ENCODE measurements at regions not wholly inside any gene's neighbourhood (a gene's known extent, or its start where the extent isn't known, plus 50 kb on each side); places are given as distances from the start of the nearest gene placed in this dataset.
"Not testable (repeated sequence)": the region's sequence is repeated elsewhere in the genome, so short reads cannot be mapped to it uniquely, and the experiment has no call there.

DNA sequence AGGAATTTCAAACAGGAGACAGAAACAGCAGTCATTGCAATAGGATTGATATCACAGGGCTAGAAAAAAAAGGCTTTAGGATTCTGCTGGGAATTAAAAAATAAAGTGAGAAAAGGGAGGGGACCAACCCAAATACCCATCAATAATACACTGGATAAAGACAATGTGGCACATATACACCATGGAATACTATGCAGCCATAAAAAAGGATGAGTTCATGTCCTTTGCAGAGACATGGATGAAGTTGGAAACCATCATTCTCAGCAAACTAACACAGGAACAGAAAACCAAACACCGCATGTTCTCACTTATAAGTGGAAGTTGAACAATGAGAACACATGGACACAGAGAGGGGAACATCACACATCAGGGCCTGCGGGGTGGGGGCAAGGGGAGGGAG is 86.9 kb upstream of the ODAD2 start:
- TF ChIP-seq, protein P1, sequence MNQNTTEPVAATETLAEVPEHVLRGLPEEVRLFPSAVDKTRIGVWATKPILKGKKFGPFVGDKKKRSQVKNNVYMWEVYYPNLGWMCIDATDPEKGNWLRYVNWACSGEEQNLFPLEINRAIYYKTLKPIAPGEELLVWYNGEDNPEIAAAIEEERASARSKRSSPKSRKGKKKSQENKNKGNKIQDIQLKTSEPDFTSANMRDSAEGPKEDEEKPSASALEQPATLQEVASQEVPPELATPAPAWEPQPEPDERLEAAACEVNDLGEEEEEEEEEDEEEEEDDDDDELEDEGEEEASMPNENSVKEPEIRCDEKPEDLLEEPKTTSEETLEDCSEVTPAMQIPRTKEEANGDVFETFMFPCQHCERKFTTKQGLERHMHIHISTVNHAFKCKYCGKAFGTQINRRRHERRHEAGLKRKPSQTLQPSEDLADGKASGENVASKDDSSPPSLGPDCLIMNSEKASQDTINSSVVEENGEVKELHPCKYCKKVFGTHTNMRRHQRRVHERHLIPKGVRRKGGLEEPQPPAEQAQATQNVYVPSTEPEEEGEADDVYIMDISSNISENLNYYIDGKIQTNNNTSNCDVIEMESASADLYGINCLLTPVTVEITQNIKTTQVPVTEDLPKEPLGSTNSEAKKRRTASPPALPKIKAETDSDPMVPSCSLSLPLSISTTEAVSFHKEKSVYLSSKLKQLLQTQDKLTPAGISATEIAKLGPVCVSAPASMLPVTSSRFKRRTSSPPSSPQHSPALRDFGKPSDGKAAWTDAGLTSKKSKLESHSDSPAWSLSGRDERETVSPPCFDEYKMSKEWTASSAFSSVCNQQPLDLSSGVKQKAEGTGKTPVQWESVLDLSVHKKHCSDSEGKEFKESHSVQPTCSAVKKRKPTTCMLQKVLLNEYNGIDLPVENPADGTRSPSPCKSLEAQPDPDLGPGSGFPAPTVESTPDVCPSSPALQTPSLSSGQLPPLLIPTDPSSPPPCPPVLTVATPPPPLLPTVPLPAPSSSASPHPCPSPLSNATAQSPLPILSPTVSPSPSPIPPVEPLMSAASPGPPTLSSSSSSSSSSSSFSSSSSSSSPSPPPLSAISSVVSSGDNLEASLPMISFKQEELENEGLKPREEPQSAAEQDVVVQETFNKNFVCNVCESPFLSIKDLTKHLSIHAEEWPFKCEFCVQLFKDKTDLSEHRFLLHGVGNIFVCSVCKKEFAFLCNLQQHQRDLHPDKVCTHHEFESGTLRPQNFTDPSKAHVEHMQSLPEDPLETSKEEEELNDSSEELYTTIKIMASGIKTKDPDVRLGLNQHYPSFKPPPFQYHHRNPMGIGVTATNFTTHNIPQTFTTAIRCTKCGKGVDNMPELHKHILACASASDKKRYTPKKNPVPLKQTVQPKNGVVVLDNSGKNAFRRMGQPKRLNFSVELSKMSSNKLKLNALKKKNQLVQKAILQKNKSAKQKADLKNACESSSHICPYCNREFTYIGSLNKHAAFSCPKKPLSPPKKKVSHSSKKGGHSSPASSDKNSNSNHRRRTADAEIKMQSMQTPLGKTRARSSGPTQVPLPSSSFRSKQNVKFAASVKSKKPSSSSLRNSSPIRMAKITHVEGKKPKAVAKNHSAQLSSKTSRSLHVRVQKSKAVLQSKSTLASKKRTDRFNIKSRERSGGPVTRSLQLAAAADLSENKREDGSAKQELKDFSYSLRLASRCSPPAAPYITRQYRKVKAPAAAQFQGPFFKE (tag by site-specific recombination; IDR thresholded peaks at IDR 0.05; ENCODE audit: borderline replicate concordance), result not testable (repeated sequence)
- TF ChIP-seq, protein P2, sequence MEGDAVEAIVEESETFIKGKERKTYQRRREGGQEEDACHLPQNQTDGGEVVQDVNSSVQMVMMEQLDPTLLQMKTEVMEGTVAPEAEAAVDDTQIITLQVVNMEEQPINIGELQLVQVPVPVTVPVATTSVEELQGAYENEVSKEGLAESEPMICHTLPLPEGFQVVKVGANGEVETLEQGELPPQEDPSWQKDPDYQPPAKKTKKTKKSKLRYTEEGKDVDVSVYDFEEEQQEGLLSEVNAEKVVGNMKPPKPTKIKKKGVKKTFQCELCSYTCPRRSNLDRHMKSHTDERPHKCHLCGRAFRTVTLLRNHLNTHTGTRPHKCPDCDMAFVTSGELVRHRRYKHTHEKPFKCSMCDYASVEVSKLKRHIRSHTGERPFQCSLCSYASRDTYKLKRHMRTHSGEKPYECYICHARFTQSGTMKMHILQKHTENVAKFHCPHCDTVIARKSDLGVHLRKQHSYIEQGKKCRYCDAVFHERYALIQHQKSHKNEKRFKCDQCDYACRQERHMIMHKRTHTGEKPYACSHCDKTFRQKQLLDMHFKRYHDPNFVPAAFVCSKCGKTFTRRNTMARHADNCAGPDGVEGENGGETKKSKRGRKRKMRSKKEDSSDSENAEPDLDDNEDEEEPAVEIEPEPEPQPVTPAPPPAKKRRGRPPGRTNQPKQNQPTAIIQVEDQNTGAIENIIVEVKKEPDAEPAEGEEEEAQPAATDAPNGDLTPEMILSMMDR (tag by site-specific recombination; IDR thresholded peaks at IDR 0.05), result not testable (repeated sequence)
- TF ChIP-seq, protein P3, sequence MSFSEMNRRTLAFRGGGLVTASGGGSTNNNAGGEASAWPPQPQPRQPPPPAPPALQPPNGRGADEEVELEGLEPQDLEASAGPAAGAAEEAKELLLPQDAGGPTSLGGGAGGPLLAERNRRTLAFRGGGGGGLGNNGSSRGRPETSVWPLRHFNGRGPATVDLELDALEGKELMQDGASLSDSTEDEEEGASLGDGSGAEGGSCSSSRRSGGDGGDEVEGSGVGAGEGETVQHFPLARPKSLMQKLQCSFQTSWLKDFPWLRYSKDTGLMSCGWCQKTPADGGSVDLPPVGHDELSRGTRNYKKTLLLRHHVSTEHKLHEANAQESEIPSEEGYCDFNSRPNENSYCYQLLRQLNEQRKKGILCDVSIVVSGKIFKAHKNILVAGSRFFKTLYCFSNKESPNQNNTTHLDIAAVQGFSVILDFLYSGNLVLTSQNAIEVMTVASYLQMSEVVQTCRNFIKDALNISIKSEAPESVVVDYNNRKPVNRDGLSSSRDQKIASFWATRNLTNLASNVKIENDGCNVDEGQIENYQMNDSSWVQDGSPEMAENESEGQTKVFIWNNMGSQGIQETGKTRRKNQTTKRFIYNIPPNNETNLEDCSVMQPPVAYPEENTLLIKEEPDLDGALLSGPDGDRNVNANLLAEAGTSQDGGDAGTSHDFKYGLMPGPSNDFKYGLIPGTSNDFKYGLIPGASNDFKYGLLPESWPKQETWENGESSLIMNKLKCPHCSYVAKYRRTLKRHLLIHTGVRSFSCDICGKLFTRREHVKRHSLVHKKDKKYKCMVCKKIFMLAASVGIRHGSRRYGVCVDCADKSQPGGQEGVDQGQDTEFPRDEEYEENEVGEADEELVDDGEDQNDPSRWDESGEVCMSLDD (tag by site-specific recombination; IDR thresholded peaks at IDR 0.05), result not testable (repeated sequence)
- TF ChIP-seq, protein P4, sequence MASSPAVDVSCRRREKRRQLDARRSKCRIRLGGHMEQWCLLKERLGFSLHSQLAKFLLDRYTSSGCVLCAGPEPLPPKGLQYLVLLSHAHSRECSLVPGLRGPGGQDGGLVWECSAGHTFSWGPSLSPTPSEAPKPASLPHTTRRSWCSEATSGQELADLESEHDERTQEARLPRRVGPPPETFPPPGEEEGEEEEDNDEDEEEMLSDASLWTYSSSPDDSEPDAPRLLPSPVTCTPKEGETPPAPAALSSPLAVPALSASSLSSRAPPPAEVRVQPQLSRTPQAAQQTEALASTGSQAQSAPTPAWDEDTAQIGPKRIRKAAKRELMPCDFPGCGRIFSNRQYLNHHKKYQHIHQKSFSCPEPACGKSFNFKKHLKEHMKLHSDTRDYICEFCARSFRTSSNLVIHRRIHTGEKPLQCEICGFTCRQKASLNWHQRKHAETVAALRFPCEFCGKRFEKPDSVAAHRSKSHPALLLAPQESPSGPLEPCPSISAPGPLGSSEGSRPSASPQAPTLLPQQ (tag by site-specific recombination; IDR thresholded peaks at IDR 0.05), result not testable (repeated sequence)
- TF ChIP-seq, protein P5, sequence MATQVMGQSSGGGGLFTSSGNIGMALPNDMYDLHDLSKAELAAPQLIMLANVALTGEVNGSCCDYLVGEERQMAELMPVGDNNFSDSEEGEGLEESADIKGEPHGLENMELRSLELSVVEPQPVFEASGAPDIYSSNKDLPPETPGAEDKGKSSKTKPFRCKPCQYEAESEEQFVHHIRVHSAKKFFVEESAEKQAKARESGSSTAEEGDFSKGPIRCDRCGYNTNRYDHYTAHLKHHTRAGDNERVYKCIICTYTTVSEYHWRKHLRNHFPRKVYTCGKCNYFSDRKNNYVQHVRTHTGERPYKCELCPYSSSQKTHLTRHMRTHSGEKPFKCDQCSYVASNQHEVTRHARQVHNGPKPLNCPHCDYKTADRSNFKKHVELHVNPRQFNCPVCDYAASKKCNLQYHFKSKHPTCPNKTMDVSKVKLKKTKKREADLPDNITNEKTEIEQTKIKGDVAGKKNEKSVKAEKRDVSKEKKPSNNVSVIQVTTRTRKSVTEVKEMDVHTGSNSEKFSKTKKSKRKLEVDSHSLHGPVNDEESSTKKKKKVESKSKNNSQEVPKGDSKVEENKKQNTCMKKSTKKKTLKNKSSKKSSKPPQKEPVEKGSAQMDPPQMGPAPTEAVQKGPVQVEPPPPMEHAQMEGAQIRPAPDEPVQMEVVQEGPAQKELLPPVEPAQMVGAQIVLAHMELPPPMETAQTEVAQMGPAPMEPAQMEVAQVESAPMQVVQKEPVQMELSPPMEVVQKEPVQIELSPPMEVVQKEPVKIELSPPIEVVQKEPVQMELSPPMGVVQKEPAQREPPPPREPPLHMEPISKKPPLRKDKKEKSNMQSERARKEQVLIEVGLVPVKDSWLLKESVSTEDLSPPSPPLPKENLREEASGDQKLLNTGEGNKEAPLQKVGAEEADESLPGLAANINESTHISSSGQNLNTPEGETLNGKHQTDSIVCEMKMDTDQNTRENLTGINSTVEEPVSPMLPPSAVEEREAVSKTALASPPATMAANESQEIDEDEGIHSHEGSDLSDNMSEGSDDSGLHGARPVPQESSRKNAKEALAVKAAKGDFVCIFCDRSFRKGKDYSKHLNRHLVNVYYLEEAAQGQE (tag by site-specific recombination; IDR thresholded peaks at IDR 0.05), result not testable (repeated sequence)
- TF ChIP-seq ZBTB8A (tag by site-specific recombination; IDR thresholded peaks at IDR 0.05); ZNF274 (IDR thresholded peaks at IDR 0.05; ENCODE audit: low read length); ZNF274 (tag by site-specific recombination; IDR thresholded peaks at IDR 0.05; ENCODE audit: borderline replicate concordance); ZNF239 (tag by site-specific recombination; IDR thresholded peaks at IDR 0.05): not testable (repeated sequence)
- TF ChIP-seq, protein P6, sequence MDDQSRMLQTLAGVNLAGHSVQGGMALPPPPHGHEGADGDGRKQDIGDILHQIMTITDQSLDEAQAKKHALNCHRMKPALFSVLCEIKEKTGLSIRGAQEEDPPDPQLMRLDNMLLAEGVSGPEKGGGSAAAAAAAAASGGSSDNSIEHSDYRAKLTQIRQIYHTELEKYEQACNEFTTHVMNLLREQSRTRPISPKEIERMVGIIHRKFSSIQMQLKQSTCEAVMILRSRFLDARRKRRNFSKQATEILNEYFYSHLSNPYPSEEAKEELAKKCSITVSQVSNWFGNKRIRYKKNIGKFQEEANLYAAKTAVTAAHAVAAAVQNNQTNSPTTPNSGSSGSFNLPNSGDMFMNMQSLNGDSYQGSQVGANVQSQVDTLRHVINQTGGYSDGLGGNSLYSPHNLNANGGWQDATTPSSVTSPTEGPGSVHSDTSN (CRISPR knock-in tag; IDR thresholded peaks at IDR 0.05), result not testable (repeated sequence)
